PC-9 (cell line): ENCODE measurements at regions not wholly inside any gene's neighbourhood (a gene's known extent, or its start where the extent isn't known, plus 50 kb on each side); places are given as distances from the start of the nearest gene placed in this dataset.

Source experiments
- BruUV-seq: library from RNA; stranded (reverse); fragments of 400-500 nt; replicated peaks from 2 replicates; lab custom pipeline; 2021; lab: Mats Ljungman, UMichigan
- CTCF ChIA-PET: fragments of 300-600 bp; sonication (Branson Sonifier 250); formaldehyde crosslinking; loops from one replicate; lab custom pipeline; 2022; ENCODE audit warnings: antibody characterized with exemption; lab: Charles Lee
- POLR2A ChIA-PET: fragments of 300-600 bp; sonication (Branson Sonifier 250); formaldehyde crosslinking; loops from one replicate; lab custom pipeline; 2022; ENCODE audit warnings: antibody characterized with exemption; ENCODE audit not compliant: unreplicated experiment; lab: Charles Lee
- DNase-seq, 2 experiments: peaks; one replicate each; pipeline versions ENCODE4 v3.0.0 to v3.0.0-alpha.2; 2015 to 2022; ENCODE audit warnings: mixed read lengths in 1 of 2
- H2AFZ ChIP-seq: fragments of 200-600 bp; sonication (generic); 2 replicates; pipeline ENCODE4 v1.8.1; 2017; ENCODE audit warnings: antibody characterized with exemption
- H3F3A ChIP-seq: fragments of 200-600 bp; sonication (generic); 2 replicates; pipeline ENCODE4 v1.8.1; 2017; ENCODE audit warnings: antibody characterized with exemption, mild to moderate bottlenecking, low read depth; ENCODE audit not compliant: insufficient read depth
- H3K27ac ChIP-seq: fragments of 200-600 bp; sonication (generic); 2 replicates; pipeline ENCODE4 v1.6.1; 2016; ENCODE audit warnings: mixed run types
- H3K27me3 ChIP-seq: fragments of 200-600 bp; sonication (generic); 2 replicates; pipeline ENCODE4 v1.6.1; 2016; ENCODE audit warnings: low read depth, mixed run types; ENCODE audit not compliant: insufficient read depth
- H3K36me3 ChIP-seq: fragments of 200-600 bp; sonication (generic); 2 replicates; pipeline ENCODE4 v1.6.1; 2016; ENCODE audit warnings: low read depth, mixed run types
- H3K4me1 ChIP-seq: fragments of 200-600 bp; sonication (generic); replicated peaks from 2 replicates; pipeline ENCODE4 v1.6.1; 2016; ENCODE audit warnings: mixed run types; ENCODE audit not compliant: insufficient read depth
- H3K4me2 ChIP-seq: fragments of 200-600 bp; sonication (generic); 2 replicates; pipeline ENCODE4 v1.6.1; 2017; ENCODE audit warnings: mixed run types
- H3K4me3 ChIP-seq: fragments of 200-600 bp; sonication (generic); 2 replicates; pipeline ENCODE4 v1.6.1; 2016; ENCODE audit warnings: mixed run types
- H3K79me2 ChIP-seq: fragments of 200-600 bp; sonication (generic); 2 replicates; pipeline ENCODE4 v1.6.1; 2017; ENCODE audit warnings: low read depth, mixed run types
- H3K9me2 ChIP-seq: fragments of 200-600 bp; sonication (generic); 2 replicates; pipeline ENCODE4 v1.8.1; 2017; ENCODE audit warnings: mild to moderate bottlenecking; ENCODE audit not compliant: insufficient read depth
- H3K9me3 ChIP-seq: fragments of 200-600 bp; sonication (generic); 2 replicates; pipeline ENCODE4 v1.8.1; 2016; ENCODE audit warnings: low read depth; ENCODE audit not compliant: insufficient read depth
- H4K20me1 ChIP-seq: fragments of 200-600 bp; sonication (generic); 2 replicates; pipeline ENCODE4 v1.8.1; 2017; ENCODE audit not compliant: insufficient read depth
- EZH2 ChIP-seq: fragments of 200-600 bp; sonication (generic); IDR thresholded peaks from 2 replicates; pipeline ENCODE4 v1.8.0; 2017; ENCODE audit warnings: antibody characterized with exemption, low read depth
- intact Hi-C: fragments of 100-400 bp; cut with micrococcal nuclease; formaldehyde crosslinking; loops from one replicate; pipeline ENCODE4 v1.10.0; 2022; ENCODE audit not compliant: unreplicated experiment
- TF ChIP-seq, protein P1 (sequence below): fragments of 200-600 bp; sonication (generic); conservative IDR thresholded peaks from 2 replicates; pipeline ENCODE4 v1.6.1; 2017; ENCODE audit warnings: mixed run types, antibody characterized with exemption, mild to moderate bottlenecking, moderate library complexity

DNA sequence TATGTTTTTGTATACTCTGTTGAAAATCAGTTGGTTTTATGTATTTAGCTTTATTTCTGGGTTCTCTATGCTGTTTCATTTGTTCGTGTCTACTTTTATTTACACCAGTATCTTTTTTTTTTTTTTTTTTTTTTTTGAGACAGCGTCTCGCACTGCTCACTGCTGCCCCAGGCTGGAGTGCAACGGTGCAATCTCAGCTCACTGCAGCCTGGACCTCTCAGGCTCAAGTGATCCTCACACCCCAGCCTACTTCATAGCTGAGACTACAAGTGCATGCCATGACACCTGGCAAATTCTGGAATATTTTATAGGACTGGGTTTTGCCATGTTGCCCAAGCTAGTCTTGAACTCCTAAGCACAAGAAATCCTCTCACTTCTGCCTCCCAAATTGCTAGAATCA lies 869.4 kb upstream of the CDH6 start:
- no peaks in the 10 kb centered on the region for H4K20me1 ChIP-seq
- no peak overlapping the region for H3K4me3 ChIP-seq
- H3F3A ChIP-seq: no peaks in the 10 kb centered on the region
- ChIA-PET CTCF (no interaction called here), POLR2A (no interaction called here)
- no TSS peak for BruUV-seq
- peak in 1 of 2 experiments; percentile 11 for DNase-seq
- H3K9me2 ChIP-seq: no peaks in the 10 kb centered on the region
- no peak overlapping the region for H3K4me2 ChIP-seq
- no peak overlapping the region for H3K27ac ChIP-seq
- H3K4me1 ChIP-seq: 0 out of 2 replicates have a peak, but pooled peaks cover 4% of the 10 kb centered on the region
- H3K9me3 ChIP-seq: no peaks in the 10 kb centered on the region
- no peaks in the 10 kb centered on the region for H3K27me3 ChIP-seq
- no peaks in the 10 kb centered on the region for H3K36me3 ChIP-seq
- no peaks in the 10 kb centered on the region for H3K79me2 ChIP-seq
- intact Hi-C loops: no loop called here
- TF ChIP-seq, protein P1, sequence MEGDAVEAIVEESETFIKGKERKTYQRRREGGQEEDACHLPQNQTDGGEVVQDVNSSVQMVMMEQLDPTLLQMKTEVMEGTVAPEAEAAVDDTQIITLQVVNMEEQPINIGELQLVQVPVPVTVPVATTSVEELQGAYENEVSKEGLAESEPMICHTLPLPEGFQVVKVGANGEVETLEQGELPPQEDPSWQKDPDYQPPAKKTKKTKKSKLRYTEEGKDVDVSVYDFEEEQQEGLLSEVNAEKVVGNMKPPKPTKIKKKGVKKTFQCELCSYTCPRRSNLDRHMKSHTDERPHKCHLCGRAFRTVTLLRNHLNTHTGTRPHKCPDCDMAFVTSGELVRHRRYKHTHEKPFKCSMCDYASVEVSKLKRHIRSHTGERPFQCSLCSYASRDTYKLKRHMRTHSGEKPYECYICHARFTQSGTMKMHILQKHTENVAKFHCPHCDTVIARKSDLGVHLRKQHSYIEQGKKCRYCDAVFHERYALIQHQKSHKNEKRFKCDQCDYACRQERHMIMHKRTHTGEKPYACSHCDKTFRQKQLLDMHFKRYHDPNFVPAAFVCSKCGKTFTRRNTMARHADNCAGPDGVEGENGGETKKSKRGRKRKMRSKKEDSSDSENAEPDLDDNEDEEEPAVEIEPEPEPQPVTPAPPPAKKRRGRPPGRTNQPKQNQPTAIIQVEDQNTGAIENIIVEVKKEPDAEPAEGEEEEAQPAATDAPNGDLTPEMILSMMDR: no peak
- no peak for TF ChIP-seq EZH2
- H2AFZ ChIP-seq: no peak overlapping the region

DNA sequence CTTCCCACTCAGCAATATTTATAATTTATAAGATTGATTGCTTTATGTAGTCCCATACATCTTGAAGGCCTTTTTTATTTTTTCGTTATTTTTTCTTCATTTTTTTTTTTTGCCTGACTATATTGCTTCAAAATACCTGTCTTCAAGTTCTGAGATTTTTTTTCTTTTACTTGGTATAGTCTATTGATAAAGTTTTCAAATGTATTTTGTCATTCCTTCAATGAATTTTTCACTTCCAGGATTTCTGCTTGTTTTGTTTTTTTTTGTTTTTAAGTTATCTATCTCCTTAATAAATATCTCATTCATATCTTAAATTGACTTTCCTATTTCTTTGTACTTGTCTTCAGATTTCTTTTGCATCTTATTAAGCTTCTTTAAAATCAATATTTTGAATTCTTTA lies 905.6 kb upstream of the CDH6 start:
- no peak for TF ChIP-seq EZH2
- TF ChIP-seq, protein P1: no peak
- intact Hi-C loops: no loop called here
- Histone ChIP-seq H3K79me2 (no peaks in the 10 kb centered on the region), H3K27me3 (no peaks in the 10 kb centered on the region), H3F3A (no peaks in the 10 kb centered on the region), H4K20me1 (no peaks in the 10 kb centered on the region), H3K4me3 (no peak overlapping the region), H2AFZ (no peak overlapping the region), H3K27ac (no peak overlapping the region), H3K9me3 (0 out of 2 replicates have a peak, but pooled peaks cover 4% of the 10 kb centered on the region), H3K36me3 (no peaks in the 10 kb centered on the region), H3K4me1 (no peaks in the 10 kb centered on the region), H3K9me2 (no peaks in the 10 kb centered on the region), H3K4me2 (no peak overlapping the region)
- ChIA-PET CTCF (no interaction called here), POLR2A (no interaction called here)
- BruUV-seq: no TSS peak
- no peak for DNase-seq

DNA sequence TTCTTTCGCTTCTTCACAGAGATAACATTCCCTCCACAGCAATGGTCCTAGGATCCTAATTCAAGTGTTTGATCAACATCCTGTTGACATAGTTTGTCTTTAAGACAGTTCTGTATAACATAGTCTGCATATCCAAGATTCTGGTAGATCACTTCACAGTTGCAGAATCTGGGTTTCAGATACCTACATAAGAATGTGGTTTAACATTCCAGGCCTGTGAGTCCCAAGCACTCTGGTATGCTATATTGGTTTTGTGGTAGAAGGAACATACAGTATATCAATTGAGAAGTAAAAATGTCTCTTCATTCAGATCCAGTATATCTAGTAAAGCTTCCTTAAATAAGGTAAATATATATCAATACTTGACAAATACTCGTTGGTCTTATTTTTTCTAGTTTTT lies 914.2 kb upstream of the CDH6 start:
- Histone ChIP-seq H4K20me1 (no peaks in the 10 kb centered on the region), H3K36me3 (no peaks in the 10 kb centered on the region), H3K4me3 (no peak overlapping the region), H3F3A (no peaks in the 10 kb centered on the region), H3K27ac (no peak overlapping the region), H3K9me2 (no peaks in the 10 kb centered on the region), H3K79me2 (no peaks in the 10 kb centered on the region), H3K9me3 (no peaks in the 10 kb centered on the region), H2AFZ (no peak overlapping the region), H3K4me1 (no peaks in the 10 kb centered on the region), H3K4me2 (no peak overlapping the region), H3K27me3 (no peaks in the 10 kb centered on the region)
- TF ChIP-seq EZH2: no peak
- TF ChIP-seq, protein P1: no peak
- DNase-seq: peak in 1 of 2 experiments; percentile 37
- intact Hi-C loops: no loop called here
- ChIA-PET POLR2A (no interaction called here), CTCF (no interaction called here)
- no TSS peak for BruUV-seq
